ENCODE measurements at regions not wholly inside any gene's neighbourhood (a gene's known extent, or its start where the extent isn't known, plus 50 kb on each side); places are given as distances from the start of the nearest gene placed in this dataset.

DNA sequence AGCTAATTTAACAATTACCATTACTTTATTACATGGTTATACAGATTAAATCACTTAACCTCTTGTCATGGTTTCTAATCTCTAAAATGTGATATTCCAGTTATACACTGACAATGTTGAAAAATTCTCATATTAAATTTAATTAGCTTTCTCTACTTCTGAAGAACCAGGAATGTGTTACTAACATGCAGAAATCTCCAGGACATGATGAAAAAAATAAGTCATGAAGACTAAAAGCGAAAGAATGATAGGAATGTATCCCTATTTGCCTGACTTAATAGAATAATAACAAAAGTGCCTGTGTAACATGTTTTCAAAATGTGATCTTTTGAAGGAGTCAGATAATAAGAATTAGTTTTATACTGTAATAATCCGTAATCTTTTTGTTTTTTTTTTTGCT, 2823.7 kb upstream of the PCDH20 start:
- TF ChIP-seq, protein P1, sequence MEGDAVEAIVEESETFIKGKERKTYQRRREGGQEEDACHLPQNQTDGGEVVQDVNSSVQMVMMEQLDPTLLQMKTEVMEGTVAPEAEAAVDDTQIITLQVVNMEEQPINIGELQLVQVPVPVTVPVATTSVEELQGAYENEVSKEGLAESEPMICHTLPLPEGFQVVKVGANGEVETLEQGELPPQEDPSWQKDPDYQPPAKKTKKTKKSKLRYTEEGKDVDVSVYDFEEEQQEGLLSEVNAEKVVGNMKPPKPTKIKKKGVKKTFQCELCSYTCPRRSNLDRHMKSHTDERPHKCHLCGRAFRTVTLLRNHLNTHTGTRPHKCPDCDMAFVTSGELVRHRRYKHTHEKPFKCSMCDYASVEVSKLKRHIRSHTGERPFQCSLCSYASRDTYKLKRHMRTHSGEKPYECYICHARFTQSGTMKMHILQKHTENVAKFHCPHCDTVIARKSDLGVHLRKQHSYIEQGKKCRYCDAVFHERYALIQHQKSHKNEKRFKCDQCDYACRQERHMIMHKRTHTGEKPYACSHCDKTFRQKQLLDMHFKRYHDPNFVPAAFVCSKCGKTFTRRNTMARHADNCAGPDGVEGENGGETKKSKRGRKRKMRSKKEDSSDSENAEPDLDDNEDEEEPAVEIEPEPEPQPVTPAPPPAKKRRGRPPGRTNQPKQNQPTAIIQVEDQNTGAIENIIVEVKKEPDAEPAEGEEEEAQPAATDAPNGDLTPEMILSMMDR (IDR thresholded peaks at IDR 0.05; ENCODE audit: low read depth, low read length) = no peak
- no peak for TF ChIP-seq EZH2phosphoT487 (IDR thresholded peaks at IDR 0.05; ENCODE audit: low read depth)
- no peak overlapping the region for H3K9ac ChIP-seq (ENCODE audit: low read length)
- H3K4me1 ChIP-seq (ENCODE audit: low read length) = no peaks in the 10 kb centered on the region
- no peaks in the 10 kb centered on the region for H3K36me3 ChIP-seq (replicated peaks; ENCODE audit: low read depth, low read length)
- H4K20me1 ChIP-seq (ENCODE audit: insufficient read depth, low read length) = no peaks in the 10 kb centered on the region
- H2AFZ ChIP-seq (ENCODE audit: low read depth, low read length) = no peak overlapping the region
- H3K27me3 ChIP-seq (ENCODE audit: low read depth, low read length) = no peaks in the 10 kb centered on the region
- no peak overlapping the region for H3K4me2 ChIP-seq (ENCODE audit: low read length)
- no peaks in the 10 kb centered on the region for H3K9me3 ChIP-seq (ENCODE audit: insufficient read depth, low read length)
- H3K4me3 ChIP-seq (ENCODE audit: low read length) = no peak overlapping the region
- H3K27ac ChIP-seq (ENCODE audit: low read length) = no peak overlapping the region
- no peaks in the 10 kb centered on the region for H3K79me2 ChIP-seq (ENCODE audit: low read length)

DNA sequence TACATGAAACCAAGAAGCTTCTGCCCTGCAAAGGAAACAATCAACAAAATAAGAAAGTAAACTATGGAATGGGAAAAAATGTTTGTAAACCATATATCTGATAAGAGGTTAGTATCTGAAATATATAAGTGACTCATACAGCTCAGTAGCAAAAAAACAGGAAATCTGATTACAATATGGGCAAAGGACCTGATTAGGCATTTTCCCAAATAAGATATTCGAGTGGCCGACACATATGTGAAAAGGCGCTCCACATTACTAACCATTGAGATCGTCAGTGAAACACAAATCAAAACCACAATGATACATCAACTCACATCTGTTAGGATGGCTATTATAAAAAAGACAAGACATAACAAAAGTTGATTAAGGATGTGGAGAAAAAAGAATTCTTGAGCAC, 2818.6 kb upstream of the PCDH20 start:
- Histone ChIP-seq H3K9me3 (ENCODE audit: insufficient read depth, low read length) (no peaks in the 10 kb centered on the region), H4K20me1 (ENCODE audit: insufficient read depth, low read length) (no peaks in the 10 kb centered on the region), H3K4me2 (ENCODE audit: low read length) (no peak overlapping the region), H3K79me2 (ENCODE audit: low read length) (no peaks in the 10 kb centered on the region), H3K27me3 (ENCODE audit: low read depth, low read length) (no peaks in the 10 kb centered on the region), H2AFZ (ENCODE audit: low read depth, low read length) (no peak overlapping the region), H3K4me3 (ENCODE audit: low read length) (no peak overlapping the region), H3K4me1 (ENCODE audit: low read length) (no peaks in the 10 kb centered on the region), H3K36me3 (replicated peaks; ENCODE audit: low read depth, low read length) (no peaks in the 10 kb centered on the region), H3K9ac (ENCODE audit: low read length) (no peak overlapping the region), H3K27ac (ENCODE audit: low read length) (no peak overlapping the region)
- TF ChIP-seq EZH2phosphoT487 (IDR thresholded peaks at IDR 0.05; ENCODE audit: low read depth) = no peak
- TF ChIP-seq, protein P1 (IDR thresholded peaks at IDR 0.05; ENCODE audit: low read depth, low read length) = no peak

DNA sequence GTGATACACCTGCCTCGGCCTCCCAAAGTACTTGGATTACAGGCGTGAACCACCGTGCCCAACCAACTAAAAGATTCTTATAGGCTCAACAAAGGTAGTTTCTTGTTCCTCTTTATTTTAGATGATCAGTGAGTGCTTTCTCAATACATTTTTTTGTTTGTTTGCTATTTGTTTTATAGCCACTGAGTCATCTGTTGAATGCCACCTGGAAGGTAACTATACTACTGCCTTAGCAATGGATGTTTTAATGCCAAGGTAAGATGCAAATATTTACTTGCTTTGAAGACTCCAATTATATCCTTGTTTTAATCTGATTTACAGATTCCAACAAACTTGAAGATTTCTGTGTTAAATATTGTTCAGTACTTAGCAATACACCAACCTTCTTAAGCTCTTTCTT, 2807.4 kb upstream of the PCDH20 start:
- H3K36me3 ChIP-seq (replicated peaks; ENCODE audit: low read depth, low read length) = no peaks in the 10 kb centered on the region

DNA sequence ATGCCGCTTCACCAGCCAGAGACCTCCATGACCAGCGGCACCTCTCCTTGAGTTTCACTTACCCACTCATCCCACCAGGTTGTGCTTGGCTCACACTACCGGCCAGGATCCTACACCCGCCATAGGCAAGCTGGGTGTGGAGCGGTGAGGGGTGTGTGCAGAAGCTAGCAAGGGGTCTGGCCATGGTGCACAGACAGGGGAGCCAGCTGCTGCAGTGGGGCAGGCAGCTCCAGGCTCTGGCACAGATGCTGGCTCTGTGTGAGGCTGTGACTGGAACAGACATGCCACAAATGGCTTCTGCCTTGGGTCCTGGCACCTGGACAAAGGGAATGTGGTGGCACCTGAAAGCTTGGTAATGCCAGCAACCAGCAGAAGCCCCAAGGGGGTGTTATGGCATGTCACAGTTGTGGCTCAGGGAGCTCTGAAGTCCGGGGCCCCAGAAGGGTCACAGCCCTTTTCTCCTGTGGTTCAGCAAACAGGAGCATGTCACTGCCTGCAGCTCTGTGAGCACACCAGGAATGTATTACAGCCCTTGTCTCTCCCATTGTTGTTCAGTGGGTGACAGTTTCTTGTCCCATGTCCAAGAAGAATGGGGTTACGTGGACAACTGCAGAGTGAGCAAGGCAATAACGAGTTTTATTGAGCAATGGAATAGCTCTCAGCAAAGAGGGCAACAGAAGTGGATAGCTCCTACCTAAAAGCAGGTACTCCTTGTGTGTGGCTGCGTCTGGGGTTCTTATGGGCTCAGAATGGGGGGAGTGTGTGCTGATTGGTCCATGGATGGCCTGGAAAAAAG, 2791.0 kb upstream of the PCDH20 start:
- Histone ChIP-seq H3K79me2 (ENCODE audit: low read length) (no peaks in the 10 kb centered on the region), H3K9ac (ENCODE audit: low read length) (no peak overlapping the region), H3K4me2 (ENCODE audit: low read length) (no peak overlapping the region), H3K4me1 (ENCODE audit: low read length) (no peaks in the 10 kb centered on the region), H4K20me1 (ENCODE audit: insufficient read depth, low read length) (no peaks in the 10 kb centered on the region), H3K4me3 (ENCODE audit: low read length) (no peak overlapping the region), H3K9me3 (ENCODE audit: insufficient read depth, low read length) (no peaks in the 10 kb centered on the region), H3K27ac (ENCODE audit: low read length) (no peak overlapping the region), H3K27me3 (ENCODE audit: low read depth, low read length) (no peaks in the 10 kb centered on the region), H3K36me3 (replicated peaks; ENCODE audit: low read depth, low read length) (no peaks in the 10 kb centered on the region), H2AFZ (ENCODE audit: low read depth, low read length) (no peak overlapping the region)
- TF ChIP-seq EZH2phosphoT487 (IDR thresholded peaks at IDR 0.05; ENCODE audit: low read depth) = no peak
- TF ChIP-seq, protein P1 (IDR thresholded peaks at IDR 0.05; ENCODE audit: low read depth, low read length) = no peak

More for the DNA sequence above, 2807.4 kb upstream of the PCDH20 start:
- Histone ChIP-seq H3K4me2 (ENCODE audit: low read length) (no peak overlapping the region), H4K20me1 (ENCODE audit: insufficient read depth, low read length) (no peaks in the 10 kb centered on the region), H3K9me3 (ENCODE audit: insufficient read depth, low read length) (no peaks in the 10 kb centered on the region), H3K4me3 (ENCODE audit: low read length) (no peak overlapping the region), H3K79me2 (ENCODE audit: low read length) (no peaks in the 10 kb centered on the region), H3K4me1 (ENCODE audit: low read length) (no peaks in the 10 kb centered on the region), H3K27ac (ENCODE audit: low read length) (no peak overlapping the region), H3K9ac (ENCODE audit: low read length) (no peak overlapping the region), H2AFZ (ENCODE audit: low read depth, low read length) (no peak overlapping the region), H3K27me3 (ENCODE audit: low read depth, low read length) (no peaks in the 10 kb centered on the region)
- TF ChIP-seq, protein P1 (IDR thresholded peaks at IDR 0.05; ENCODE audit: low read depth, low read length) = no peak
- no peak for TF ChIP-seq EZH2phosphoT487 (IDR thresholded peaks at IDR 0.05; ENCODE audit: low read depth)
